NCI-H1417 treated with DMSO at 0.1 percent for 48 hours (cell line): ENCODE measurements at regions not wholly inside any gene's neighbourhood (a gene's known extent, or its start where the extent isn't known, plus 50 kb on each side); places are given as distances from the start of the nearest gene placed in this dataset.
A peak's percentile ranks its signal among the peaks of the same experiment; 100 is the strongest.
"Not testable (repeated sequence)": the region's sequence is repeated elsewhere in the genome, so short reads cannot be mapped to it uniquely, and the experiment has no call there.

Source experiments
- DNase-seq: peaks from one replicate; lab custom pipeline; 2025; lab: John Stamatoyannopoulos, UW

- no peak for DNase-seq
Measured at GRCh38 chr5:32534041-32534440, 51.3 kb upstream of the SUB1 start.

GRCh38 chr5:32531885-32532520 is 53.4 kb upstream of the SUB1 start:
- no peak for DNase-seq

GRCh38 chr5:32527321-32527720 is 58.0 kb upstream of the SUB1 start:
- not testable (repeated sequence) for DNase-seq

GRCh38 chr5:32526810-32527209 is 58.5 kb upstream of the SUB1 start:
- DNase-seq = no peak

- no peak for DNase-seq
Measured at GRCh38 chr5:32523625-32524024, 61.7 kb upstream of the SUB1 start.

GRCh38 chr5:32522429-32523143 is 62.8 kb upstream of the SUB1 start:
- DNase-seq = no peak

GRCh38 chr5:32521481-32521880 is 63.9 kb upstream of the SUB1 start:
- DNase-seq = no peak

GRCh38 chr5:32520972-32521371 is 64.4 kb upstream of the SUB1 start:
- no peak for DNase-seq

GRCh38 chr5:32520356-32520755 is 65.0 kb upstream of the SUB1 start:
- no peak for DNase-seq

- no peak for DNase-seq
Measured at GRCh38 chr5:32519508-32519907, 65.8 kb upstream of the SUB1 start.

- DNase-seq = no peak
Measured at GRCh38 chr5:32514806-32515205, 70.3 kb upstream of the ZFR start.

- no peak for DNase-seq
Measured at GRCh38 chr5:32512926-32513325, 68.4 kb upstream of the ZFR start.

GRCh38 chr5:32511776-32512374 is 67.3 kb upstream of the ZFR start:
- no peak for DNase-seq

- DNase-seq = no peak
Measured at GRCh38 chr5:32510860-32511259, 66.3 kb upstream of the ZFR start.

- no peak for DNase-seq
Measured at GRCh38 chr5:32508806-32509805, 64.6 kb upstream of the ZFR start.

- no peak for DNase-seq
Measured at GRCh38 chr5:32507738-32508434, 63.3 kb upstream of the ZFR start.

- DNase-seq = no peak
Measured at GRCh38 chr5:32506799-32507198, 62.3 kb upstream of the ZFR start.

- DNase-seq = no peak
Measured at GRCh38 chr5:32506201-32506661, 61.7 kb upstream of the ZFR start.

- no peak for DNase-seq
Measured at GRCh38 chr5:32505756-32506155, 61.2 kb upstream of the ZFR start.

- DNase-seq = peak; percentile 5
Measured at GRCh38 chr5:32504989-32505596, 60.6 kb upstream of the ZFR start.
